Spleen (tissue), 11 donors: ENCODE measurements at regions not wholly inside any gene's neighbourhood (a gene's known extent, or its start where the extent isn't known, plus 50 kb on each side); places are given as distances from the start of the nearest gene placed in this dataset.

Source experiments
- DNase-seq: peaks from one replicate; pipeline ENCODE4 v3.0.0-alpha.2; 2020
- H3K27ac ChIP-seq, 8 donors: fragments of 200-600 bp; sonication (generic) in 7 of 8; 1 replicate in 4 of 8; 2 replicates in 4 of 8; pipeline versions ENCODE4 v1.5.0 to v1.8.0; 2016 to 2021; ENCODE audit warnings: inconsistent platforms in 4 of 8, mild to moderate bottlenecking in 4 of 8, moderate library complexity in 1 of 8
- H3K27me3 ChIP-seq, 7 donors: fragments of 200-600 bp; sonication (generic) in 6 of 7; replicated peaks in 1 of 7; 1 replicate in 4 of 7; 2 replicates in 3 of 7; pipeline versions ENCODE4 v1.5.0 to v1.8.0; 2016 to 2021; ENCODE audit warnings: inconsistent platforms in 3 of 7, mild to moderate bottlenecking in 1 of 7
- H3K36me3 ChIP-seq, 6 donors: fragments of 200-600 bp; sonication (generic) in 5 of 6; 1 replicate in 4 of 6; 2 replicates in 2 of 6; pipeline versions ENCODE4 v1.5.0 to v1.8.0; 2016 to 2021; ENCODE audit warnings: inconsistent platforms in 2 of 6
- H3K4me1 ChIP-seq, 6 donors: fragments of 200-600 bp; sonication (generic) in 5 of 6; 1 replicate in 3 of 6; 2 replicates in 3 of 6; pipeline versions ENCODE4 v1.5.0 to v1.8.0; 2016 to 2021; ENCODE audit warnings: inconsistent platforms in 3 of 6
- H3K4me3 ChIP-seq, 8 donors: fragments of 200-600 bp; sonication (generic) in 7 of 8; 1 replicate in 4 of 8; 2 replicates in 4 of 8; pipeline versions ENCODE4 v1.5.0 to v1.8.0; 2016 to 2021; ENCODE audit warnings: inconsistent platforms in 4 of 8, mild to moderate bottlenecking in 4 of 8, moderate library complexity in 2 of 8
- H3K9me3 ChIP-seq, 8 donors: fragments of 200-600 bp; sonication (generic) in 7 of 8; 1 replicate in 4 of 8; 2 replicates in 4 of 8; pipeline versions ENCODE4 v1.5.0 to v1.8.0; 2016 to 2021; ENCODE audit warnings: inconsistent platforms in 4 of 8
- CTCF ChIP-seq, 11 experiments: fragments of 200-600 bp in 7 of 11; fragments of 450-650 bp in 4 of 11; sonication (generic) in 4 of 11; IDR thresholded peaks in 8 of 11; conservative IDR thresholded peaks in 3 of 11; 1 replicate in 7 of 11; 2 replicates in 4 of 11; pipeline versions ENCODE4 v1.4.0 to v1.8.0; 2016 to 2021; ENCODE audit warnings: antibody characterized with exemption in 11 of 11, inconsistent platforms in 4 of 11, mild to moderate bottlenecking in 1 of 11
- POLR2A ChIP-seq, 3 donors: fragments of 450-650 bp; IDR thresholded peaks; one replicate each; pipeline ENCODE4 v1.5.1; 2017; ENCODE audit warnings: antibody characterized with exemption in 3 of 3, mild to moderate bottlenecking in 1 of 3
- POLR2AphosphoS5 ChIP-seq, 3 donors: sonication (generic); formaldehyde crosslinking; IDR thresholded peaks; one replicate each; pipeline ENCODE4 v1.5.1; 2017; ENCODE audit warnings: antibody characterized with exemption in 3 of 3
- WGBS, 5 donors: extraction: QIAGEN DNeasy Blood & Tissue Kit in 3 of 5; methylation state at CpG; one replicate each; pipeline versions ENCODE4 v1.1.5 to v1.1.7; 2013 to 2018; 5-methylcytosine and 5-hydroxymethylcytosine counted together
- intact Hi-C: fragments of 100-400 bp; cut with DNase I; formaldehyde crosslinking; loops from one replicate; pipeline ENCODE4 v1.15.0; 2023; ENCODE audit warnings: low total_unique reads
- donor health status: healthy with polysubstance abuse.
- donor health status: DM: no; HTN: no; CAD: no; lungs with moderate emphysema.
- donor health status: DM: no; HTN: no; CAD: no.
- donor health status: Bipolar disorder and iron deficiency.
- donor health status: healthy.
- donor health status: DM: no; HTN: no; CAD: no.
- donor health status: DM: yes; HTN: yes; CAD: no.

DNA sequence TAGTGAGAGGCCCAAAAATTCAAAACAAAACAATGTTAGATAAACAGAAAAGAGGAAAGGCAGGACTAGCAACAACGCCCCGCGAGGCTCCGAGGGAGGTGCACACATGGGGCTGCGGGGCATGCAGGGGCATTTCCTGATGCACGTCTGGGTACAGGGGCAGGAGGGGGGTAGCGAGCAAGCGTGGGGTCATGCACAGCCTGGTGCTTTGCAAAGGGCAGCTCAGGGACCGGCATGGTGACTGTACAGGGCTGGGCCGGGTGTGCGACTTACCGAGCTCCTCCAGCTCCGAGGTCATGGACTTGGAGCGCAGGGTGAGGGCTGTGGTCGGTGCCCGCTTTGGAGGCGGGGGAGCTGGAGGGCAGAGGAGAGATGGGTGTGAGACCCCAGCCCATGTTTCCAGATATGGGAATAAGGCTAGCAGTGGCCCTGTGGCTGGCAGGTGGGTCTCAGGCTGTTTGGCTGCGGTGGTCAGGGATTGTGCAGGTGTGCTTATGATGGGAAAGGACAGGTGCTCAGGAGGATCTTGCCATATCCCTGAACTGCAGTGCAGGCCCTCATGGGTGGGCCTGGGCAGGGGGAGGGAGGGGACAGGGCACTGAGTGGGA, 103.7 kb downstream of the CTTN start:
- no peaks in the 10 kb centered on the region for H3K9me3 ChIP-seq
- WGBS, 5 donors = 84 to 92% (median 91%) methylated on average over 18 of the region's 18 CpGs
- no peaks in the 10 kb centered on the region for H3K4me1 ChIP-seq
- TF ChIP-seq CTCF (IDR thresholded peaks at IDR 0.05 in 8 of 11, conservative IDR thresholded peaks at IDR 0.05 in 3 of 11) = no peak
- TF ChIP-seq POLR2AphosphoS5 (IDR thresholded peaks at IDR 0.05) = no peak
- TF ChIP-seq POLR2A (IDR thresholded peaks at IDR 0.05) = no peak
- peak; percentile 62 for DNase-seq
- H3K27ac ChIP-seq = no peak overlapping the region
- no peaks in the 10 kb centered on the region for H3K27me3 ChIP-seq
- H3K4me3 ChIP-seq = no peak overlapping the region
- intact Hi-C loops = no loop called here
- H3K36me3 ChIP-seq = no peaks in the 10 kb centered on the region

GRCh38 chr11:70502677-70503467, 104.5 kb downstream of the CTTN start:
- intact Hi-C loops = no loop called here
- 86 to 90% (median 88%) methylated on average over 10 to 15 of the region's 15 CpGs for WGBS, 5 donors
- Histone ChIP-seq H3K4me3 (no peak overlapping the region), H3K36me3 (no peaks in the 10 kb centered on the region), H3K27ac (no peak overlapping the region), H3K27me3 (peaks cover 0 to 1% (median 0%) of the 10 kb centered on the region in 7 donors), H3K4me1 (no peaks in the 10 kb centered on the region), H3K9me3 (no peaks in the 10 kb centered on the region)
- DNase-seq = peak; percentile 39
- TF ChIP-seq POLR2A (IDR thresholded peaks at IDR 0.05) = no peak
- TF ChIP-seq POLR2AphosphoS5 (IDR thresholded peaks at IDR 0.05) = no peak
- TF ChIP-seq CTCF (IDR thresholded peaks at IDR 0.05 in 8 of 11, conservative IDR thresholded peaks at IDR 0.05 in 3 of 11) = no peak

DNA sequence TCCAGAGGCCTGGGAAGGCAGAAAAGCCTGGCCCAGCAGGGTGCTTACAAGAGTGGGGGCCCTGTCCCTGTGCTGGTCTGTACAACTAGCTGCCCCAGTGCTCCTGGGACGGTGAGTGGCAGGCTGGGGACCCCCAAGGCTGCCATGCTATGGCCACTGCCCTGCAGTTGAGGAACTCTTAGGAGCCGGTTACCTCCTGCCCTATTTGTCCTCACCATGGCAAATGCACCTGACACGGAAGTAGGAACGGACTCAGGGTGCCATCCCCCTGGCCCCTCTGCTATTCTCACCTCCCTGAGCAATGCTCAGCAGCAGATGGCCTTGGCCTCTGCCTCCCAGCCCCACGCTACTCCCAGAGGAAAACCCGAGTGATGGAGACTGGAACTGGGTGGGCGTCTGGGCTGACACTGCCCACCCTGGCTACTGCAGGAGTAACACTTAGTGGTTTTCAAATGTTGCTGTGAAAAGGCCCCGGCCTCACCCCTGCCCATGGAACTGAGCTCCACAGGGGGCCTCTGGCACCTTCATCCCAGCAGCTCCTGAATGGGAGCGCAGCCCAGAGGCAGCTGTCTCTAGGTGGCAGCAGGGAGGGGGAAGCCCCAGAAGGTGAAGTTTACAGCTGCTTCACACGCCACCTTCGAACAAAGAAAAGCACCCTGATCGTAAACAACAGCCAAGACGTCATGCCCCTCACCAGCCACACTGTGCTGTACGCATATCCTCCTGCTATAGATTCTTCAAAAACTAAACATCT, 105.3 kb downstream of the CTTN start:
- intact Hi-C loops = no loop called here
- DNase-seq = peak; percentile 50
- no peak overlapping the region for H3K27ac ChIP-seq
- no peaks in the 10 kb centered on the region for H3K36me3 ChIP-seq
- peaks cover 0 to 5% (median 0%) of the 10 kb centered on the region in 7 donors for H3K27me3 ChIP-seq
- no peaks in the 10 kb centered on the region for H3K4me1 ChIP-seq
- TF ChIP-seq POLR2AphosphoS5 (IDR thresholded peaks at IDR 0.05) (no peak), CTCF (IDR thresholded peaks at IDR 0.05 in 8 of 11, conservative IDR thresholded peaks at IDR 0.05 in 3 of 11) (no peak), POLR2A (IDR thresholded peaks at IDR 0.05) (no peak)
- 80 to 89% (median 85%) methylated on average over 14 of the region's 14 CpGs for WGBS, 5 donors
- H3K4me3 ChIP-seq = no peak overlapping the region
- no peaks in the 10 kb centered on the region for H3K9me3 ChIP-seq
